ENCODE measurements at regions not wholly inside any gene's neighbourhood (a gene's known extent, or its start where the extent isn't known, plus 50 kb on each side); places are given as distances from the start of the nearest gene placed in this dataset.

DNA sequence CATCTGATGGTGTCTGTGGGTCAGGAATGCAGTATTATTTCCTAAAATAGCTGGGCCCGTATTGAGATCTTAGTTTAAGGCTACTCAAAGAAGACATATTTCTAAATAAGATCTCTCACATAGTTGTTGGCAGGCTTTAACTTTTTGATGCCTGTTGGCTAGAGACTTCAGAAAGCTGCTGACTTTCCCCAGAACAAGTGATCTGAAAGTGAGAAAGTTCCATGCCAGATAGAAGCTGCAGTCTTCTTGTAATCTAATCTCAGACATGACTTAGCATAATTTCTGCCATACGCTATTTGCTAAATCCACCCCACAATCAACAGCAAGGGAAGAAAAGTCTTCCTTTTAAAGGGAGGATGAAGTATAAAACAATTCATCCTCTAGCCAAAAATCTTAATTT is 867.1 kb downstream of the IGSF11 start:
- DNase-seq (ENCODE audit: low spot score): no peak
- TF ChIP-seq, protein P1, sequence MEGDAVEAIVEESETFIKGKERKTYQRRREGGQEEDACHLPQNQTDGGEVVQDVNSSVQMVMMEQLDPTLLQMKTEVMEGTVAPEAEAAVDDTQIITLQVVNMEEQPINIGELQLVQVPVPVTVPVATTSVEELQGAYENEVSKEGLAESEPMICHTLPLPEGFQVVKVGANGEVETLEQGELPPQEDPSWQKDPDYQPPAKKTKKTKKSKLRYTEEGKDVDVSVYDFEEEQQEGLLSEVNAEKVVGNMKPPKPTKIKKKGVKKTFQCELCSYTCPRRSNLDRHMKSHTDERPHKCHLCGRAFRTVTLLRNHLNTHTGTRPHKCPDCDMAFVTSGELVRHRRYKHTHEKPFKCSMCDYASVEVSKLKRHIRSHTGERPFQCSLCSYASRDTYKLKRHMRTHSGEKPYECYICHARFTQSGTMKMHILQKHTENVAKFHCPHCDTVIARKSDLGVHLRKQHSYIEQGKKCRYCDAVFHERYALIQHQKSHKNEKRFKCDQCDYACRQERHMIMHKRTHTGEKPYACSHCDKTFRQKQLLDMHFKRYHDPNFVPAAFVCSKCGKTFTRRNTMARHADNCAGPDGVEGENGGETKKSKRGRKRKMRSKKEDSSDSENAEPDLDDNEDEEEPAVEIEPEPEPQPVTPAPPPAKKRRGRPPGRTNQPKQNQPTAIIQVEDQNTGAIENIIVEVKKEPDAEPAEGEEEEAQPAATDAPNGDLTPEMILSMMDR (IDR thresholded peaks at IDR 0.05; ENCODE audit: extremely low read depth, missing control alignments): no peak

DNA sequence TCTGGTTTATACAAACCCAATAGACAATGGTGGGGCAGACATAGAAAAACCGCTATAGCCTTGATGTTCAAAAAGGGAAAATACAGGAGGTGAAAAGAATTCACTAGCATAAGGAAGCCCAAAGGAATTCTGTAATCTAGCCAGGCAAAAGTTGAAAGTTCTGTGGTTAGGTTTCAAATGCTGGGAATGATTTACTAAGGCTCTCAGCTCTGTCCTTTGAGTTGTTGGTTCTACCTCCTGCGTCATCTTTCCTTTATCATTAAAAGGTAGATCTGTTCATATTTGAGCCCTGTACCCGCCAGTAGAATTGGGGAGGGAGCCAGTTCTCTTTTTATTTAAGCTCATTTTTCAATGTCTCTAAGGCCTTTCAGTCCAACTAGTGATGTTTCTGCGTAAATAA is 866.5 kb downstream of the IGSF11 start:
- TF ChIP-seq, protein P1 (IDR thresholded peaks at IDR 0.05; ENCODE audit: extremely low read depth, missing control alignments): no peak
- DNase-seq (ENCODE audit: low spot score): no peak

DNA sequence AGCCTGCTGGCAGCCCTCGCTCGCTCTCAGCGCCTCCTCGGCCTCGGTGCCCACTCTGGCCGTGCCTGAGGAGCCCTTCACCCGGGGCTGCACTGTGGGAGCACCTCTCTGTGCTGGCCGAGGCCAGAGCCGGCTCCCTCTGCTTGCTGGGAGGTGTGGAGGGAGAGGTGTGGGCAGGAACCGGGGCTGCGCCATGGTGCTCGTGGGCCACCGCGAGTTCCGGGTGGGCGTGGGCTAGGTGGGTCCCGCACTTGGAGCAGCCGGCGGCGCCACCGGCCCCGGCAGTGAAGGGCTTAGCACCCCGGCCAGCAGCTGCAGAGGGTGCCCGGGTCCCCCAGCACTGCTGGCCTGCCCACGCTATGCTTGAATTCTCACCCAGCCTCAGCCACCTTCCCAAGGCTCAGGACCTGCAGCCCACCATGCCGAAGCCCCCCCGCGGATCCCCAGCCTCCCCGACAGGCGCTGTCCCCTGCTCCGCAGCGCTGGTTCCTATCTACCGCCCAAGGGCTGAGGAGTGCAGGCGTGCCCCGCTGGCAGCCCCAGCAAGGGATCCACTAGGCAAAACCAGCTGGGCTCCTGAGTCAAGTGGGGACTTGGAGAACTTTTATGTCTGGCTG is 863.3 kb downstream of the IGSF11 start:
- DNase-seq (ENCODE audit: low spot score): no peak
- TF ChIP-seq, protein P1 (IDR thresholded peaks at IDR 0.05; ENCODE audit: extremely low read depth, missing control alignments): no peak

DNA sequence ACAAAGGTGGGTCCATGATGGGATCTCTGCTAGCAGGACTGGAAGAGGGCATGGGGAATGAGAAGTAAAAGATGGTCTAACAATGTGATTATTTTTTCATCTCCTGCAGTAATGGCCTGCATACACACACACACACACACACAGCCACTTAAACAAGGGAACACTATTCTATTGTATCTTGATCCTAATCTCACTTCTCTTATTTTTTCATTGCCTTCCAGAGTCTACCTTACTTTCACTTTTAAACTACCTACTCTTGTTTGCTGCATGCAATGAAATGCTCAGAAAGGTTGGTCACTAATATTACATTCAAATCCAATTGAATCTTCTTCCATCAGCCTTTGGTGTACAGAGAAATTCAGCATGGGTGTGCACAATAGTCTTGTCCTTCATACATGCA is 853.8 kb downstream of the IGSF11 start:
- no peak for DNase-seq (ENCODE audit: low spot score)
- TF ChIP-seq, protein P1 (IDR thresholded peaks at IDR 0.05; ENCODE audit: extremely low read depth, missing control alignments): no peak

DNA sequence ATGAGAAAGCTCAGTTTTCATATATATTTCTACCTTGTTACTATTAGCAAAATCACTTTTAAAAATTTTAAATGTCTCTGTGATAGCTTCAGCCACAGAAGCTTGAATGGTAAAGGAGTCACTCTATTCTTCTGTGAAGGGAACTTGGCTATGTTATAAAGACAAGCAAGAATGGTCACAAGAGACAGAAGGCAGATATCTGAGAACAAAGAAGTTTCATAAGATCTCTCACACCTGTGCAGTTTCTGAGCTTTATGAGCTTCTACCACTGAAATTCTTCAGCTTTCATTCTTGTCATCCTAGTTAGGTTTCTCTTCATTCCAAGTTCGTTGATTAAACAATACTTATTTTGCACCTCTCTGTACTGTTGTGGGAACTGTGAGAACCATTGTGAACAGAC is 853.4 kb downstream of the IGSF11 start:
- TF ChIP-seq, protein P1 (IDR thresholded peaks at IDR 0.05; ENCODE audit: extremely low read depth, missing control alignments): no peak
- DNase-seq (ENCODE audit: low spot score): no peak

DNA sequence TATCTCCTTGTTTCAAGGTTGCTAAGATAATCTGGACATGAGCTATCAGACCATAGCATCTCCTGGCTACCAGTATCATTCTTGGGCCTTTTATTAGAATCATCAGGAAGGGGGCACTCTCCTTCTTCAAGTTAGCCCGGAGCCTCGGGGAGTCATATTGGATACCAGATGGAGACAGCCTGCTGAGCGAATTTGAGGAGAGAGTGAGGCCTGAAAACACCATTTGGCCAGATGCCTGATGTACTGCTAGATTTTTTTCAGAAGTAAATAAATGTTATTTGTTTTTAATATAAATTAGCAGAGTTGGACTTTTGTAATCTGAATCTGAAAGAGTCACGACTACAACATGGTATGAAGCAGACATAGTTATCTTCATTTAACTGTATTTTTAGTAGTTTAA is 848.6 kb downstream of the IGSF11 start:
- TF ChIP-seq, protein P1 (IDR thresholded peaks at IDR 0.05; ENCODE audit: extremely low read depth, missing control alignments): no peak
- no peak for DNase-seq (ENCODE audit: low spot score)

DNA sequence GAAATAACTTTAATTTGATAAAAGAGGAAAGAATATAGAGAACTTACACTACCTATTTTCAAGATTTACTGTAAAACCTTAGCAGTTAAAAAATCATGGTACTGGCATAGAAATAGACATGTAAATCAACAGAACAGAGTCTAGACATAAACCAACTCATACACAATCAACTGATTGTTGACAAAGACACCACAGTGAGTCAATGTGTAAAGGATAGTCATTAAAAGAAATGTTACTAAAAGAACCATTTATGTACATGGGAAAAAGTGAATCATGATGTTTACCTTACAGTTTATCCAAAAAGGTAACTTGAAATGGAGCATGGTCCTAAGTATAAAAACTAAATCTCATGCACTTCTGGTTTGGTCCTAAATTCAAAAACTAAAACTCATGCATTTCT is 847.4 kb downstream of the IGSF11 start:
- no peak for DNase-seq (ENCODE audit: low spot score)

More for the DNA sequence above, 847.4 kb downstream of the IGSF11 start:
- TF ChIP-seq, protein P1 (IDR thresholded peaks at IDR 0.05; ENCODE audit: extremely low read depth, missing control alignments): no peak

Measured in GM20000 (cell line).